Retinal pigment epithelial cell (primary cell): ENCODE measurements at regions not wholly inside any gene's neighbourhood (a gene's known extent, or its start where the extent isn't known, plus 50 kb on each side); places are given as distances from the start of the nearest gene placed in this dataset.
"Not testable (repeated sequence)": the region's sequence is repeated elsewhere in the genome, so short reads cannot be mapped to it uniquely, and the experiment has no call there.

Experiments used
- DNase-seq: peaks from one replicate; pipeline ENCODE4 v3.0.0-alpha.2; 2010; ENCODE audit warnings: low read depth
- H3K4me3 ChIP-seq: 2 replicates; pipeline ENCODE4 v1.5.1; 2011; ENCODE audit warnings: mild to moderate bottlenecking, low read length, control low read depth, moderate library complexity
- TF ChIP-seq, protein P1 (sequence below): conservative IDR thresholded peaks from 2 replicates; pipeline ENCODE4 v1.5.1; 2011; ENCODE audit warnings: low read depth, low read length, control low read depth, inconsistent platforms

DNA sequence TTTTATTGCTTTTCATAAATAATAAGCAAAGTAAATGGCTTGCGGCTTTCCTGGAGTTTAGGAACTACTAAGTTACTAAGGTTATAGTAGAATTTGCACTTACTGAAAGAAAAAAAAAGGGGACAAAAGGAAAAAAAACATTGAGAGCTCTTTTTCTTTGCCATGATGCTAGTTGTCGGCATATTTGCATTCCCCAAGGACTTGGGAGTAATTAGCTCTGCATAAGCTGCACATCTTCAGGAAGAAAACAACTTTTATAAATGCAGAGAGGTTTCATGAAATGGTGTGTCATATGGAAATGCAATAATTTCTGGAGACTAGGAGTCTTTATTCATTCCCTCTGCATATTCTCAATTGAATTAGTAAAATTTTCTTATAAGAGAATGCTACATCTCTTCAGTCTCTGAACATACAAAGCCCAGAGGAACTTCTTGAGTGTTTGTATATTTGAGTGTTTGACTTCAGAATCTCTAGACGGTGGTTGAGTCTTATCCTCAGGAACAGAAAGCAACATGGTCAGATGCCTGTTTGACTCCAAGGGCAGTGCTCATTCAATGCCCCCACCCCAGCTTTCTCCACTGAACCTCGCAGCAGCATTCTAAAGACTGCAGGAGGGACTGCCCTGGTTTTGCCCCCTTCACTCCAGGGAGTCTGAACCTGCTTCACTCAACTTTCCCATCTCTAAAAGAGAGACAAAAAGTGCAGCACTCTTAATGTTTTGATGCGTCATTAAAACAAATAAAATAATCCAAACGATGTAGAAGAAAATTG lies 158.9 kb upstream of the EEA1 start:
- TF ChIP-seq, protein P1, sequence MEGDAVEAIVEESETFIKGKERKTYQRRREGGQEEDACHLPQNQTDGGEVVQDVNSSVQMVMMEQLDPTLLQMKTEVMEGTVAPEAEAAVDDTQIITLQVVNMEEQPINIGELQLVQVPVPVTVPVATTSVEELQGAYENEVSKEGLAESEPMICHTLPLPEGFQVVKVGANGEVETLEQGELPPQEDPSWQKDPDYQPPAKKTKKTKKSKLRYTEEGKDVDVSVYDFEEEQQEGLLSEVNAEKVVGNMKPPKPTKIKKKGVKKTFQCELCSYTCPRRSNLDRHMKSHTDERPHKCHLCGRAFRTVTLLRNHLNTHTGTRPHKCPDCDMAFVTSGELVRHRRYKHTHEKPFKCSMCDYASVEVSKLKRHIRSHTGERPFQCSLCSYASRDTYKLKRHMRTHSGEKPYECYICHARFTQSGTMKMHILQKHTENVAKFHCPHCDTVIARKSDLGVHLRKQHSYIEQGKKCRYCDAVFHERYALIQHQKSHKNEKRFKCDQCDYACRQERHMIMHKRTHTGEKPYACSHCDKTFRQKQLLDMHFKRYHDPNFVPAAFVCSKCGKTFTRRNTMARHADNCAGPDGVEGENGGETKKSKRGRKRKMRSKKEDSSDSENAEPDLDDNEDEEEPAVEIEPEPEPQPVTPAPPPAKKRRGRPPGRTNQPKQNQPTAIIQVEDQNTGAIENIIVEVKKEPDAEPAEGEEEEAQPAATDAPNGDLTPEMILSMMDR = no peak
- DNase-seq = no peak
- H3K4me3 ChIP-seq = no peak overlapping the region

DNA sequence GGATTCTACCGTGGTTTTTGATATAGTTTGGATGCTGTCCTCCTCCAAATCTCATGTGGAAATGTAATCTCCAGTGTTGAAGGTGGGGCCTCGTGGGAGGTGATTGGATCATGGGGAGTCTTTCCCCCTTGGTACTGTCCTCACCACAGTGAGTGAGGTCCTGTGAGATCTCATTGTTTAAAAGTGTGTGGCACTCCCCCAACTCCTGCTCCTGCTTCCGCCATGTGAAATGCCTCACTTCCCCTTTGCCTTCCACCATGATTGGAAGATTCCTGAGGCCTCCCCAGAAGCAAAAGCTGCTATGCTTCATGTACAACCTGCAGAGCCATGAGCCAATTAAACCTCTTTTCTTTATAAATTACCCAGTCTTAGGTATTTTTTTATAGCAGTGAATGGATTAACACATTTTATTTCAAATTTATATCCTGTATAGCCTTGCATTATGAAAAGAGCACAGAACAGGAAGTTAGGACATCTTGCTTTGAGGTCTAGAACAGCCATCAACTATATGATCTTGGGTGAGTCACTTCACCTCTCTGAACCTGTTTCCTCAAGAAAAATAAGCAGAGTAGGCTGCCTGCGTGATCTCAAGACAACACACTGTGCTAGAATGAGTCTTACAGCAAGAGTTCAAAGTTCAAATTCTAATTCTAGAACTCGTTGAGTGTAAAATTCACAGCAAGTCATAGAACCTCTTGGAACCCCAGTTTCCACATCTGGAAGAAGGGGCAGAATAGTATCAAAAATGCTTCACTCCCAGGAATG lies 160.9 kb upstream of the EEA1 start:
- no peak overlapping the region for H3K4me3 ChIP-seq
- no peak for DNase-seq
- TF ChIP-seq, protein P1 = no peak

DNA sequence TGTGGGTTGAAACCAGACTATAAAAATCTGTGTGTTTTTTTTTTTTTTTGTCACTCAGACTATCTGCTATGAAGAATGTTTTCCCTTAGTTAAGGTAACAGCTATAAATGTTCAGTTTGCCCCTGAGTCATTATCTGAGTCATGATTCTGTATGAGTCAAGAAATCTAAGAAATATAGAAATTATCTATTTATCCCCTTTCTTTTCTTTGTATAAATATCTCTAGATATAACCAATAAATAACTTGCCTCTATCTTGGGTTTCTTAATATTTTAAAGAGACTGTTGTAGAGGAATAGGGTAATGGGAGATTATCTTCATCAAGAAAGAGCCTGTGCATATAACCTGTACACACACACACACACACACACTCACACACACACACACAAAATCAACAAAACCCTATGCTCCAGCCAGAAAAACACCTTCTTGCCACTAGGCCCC lies 161.7 kb upstream of the EEA1 start:
- no peak for DNase-seq
- TF ChIP-seq, protein P1 = no peak
- H3K4me3 ChIP-seq = no peak overlapping the region

DNA sequence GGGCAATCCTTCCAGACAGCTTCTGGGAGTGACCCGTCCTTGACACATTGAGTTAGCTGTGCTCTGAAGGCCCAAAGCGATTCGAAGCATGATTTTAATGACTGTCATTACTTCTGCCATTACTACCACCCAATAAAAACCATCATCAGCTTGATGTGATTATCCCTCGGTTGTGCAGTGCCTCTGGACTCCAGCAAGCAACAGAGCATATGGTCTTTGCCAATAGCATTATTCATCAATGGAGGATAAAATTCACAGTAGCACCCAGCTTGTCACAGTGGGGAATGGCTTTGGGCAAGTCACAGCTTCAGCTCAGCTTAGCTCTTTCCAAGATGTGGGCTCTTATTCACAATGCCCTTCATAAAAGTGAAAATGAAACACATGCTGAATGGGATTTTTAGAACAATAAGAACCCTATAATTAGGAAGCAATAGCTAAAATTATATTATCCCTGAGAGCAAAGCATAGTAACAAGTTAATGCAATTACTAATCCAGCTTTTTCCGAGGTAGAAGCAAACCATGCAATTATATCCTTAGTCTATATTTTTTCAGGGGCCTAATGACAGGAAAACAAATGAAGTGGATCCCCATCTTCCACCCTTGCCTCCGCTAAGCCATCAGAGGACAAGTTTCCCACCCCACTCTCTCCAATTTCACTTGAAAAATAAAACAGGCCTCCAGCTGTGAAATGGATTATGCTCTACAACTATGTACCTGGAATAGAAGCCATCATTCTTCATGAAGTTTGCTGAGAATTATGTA lies 163.0 kb upstream of the EEA1 start:
- H3K4me3 ChIP-seq = no peak overlapping the region
- DNase-seq = no peak
- TF ChIP-seq, protein P1 = no peak

DNA sequence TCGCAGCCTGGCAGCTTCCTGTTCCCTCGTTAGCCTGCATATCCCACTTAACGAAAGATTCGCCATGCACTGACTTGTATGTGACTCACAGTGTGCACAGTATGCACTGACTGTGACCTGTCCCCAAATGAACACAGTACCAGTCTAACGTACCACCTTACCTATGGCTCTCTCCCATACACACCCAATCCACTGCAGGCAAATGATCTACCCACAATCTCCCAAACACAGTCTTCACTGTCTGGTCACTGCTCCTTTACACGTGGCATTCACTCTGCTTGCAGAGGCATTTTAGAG lies 163.5 kb upstream of the EEA1 start:
- TF ChIP-seq, protein P1 = no peak
- DNase-seq = no peak
- H3K4me3 ChIP-seq = no peak overlapping the region

DNA sequence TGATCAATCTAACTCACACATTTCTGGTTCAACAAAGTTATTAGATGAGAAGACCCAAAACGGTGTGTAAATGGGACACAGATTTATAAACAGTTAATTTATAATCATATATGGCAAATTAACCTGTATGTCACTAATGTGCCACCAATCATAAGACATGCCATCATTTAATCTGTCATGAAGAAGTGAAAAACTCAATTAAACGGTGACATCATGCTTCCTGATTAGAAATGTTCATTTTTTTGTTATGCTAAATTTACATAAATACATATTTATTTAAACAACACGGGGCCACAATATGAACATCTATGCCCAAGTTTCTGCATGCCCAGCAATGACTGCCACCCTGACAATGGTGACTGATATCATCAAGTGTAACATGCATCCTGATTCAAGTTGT lies 164.1 kb upstream of the EEA1 start:
- no peak overlapping the region for H3K4me3 ChIP-seq
- TF ChIP-seq, protein P1 = no peak
- DNase-seq = no peak

DNA sequence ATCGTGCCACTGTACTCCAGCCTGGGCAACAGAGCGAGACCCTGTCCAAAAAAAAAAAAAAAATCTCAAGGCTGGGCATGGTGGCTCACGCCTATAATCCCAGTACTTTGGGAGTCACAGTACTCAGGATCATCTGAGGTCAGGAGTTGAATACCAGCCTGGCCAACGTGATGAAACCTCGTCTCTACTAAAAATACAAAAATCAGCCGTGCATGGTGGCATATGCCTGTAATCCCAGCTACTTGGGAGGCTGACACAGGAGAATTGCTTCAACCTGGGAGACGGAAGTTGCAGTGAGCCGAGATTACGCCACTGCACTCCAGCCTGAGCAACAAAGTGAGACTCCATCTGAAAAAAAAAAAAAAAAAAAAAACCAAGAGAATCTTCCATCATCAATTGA lies 165.1 kb upstream of the EEA1 start:
- not testable (repeated sequence) for DNase-seq

More for the DNA sequence above, 165.1 kb upstream of the EEA1 start:
- not testable (repeated sequence) for H3K4me3 ChIP-seq
